OCI-LY3 (cell line): ENCODE measurements at regions not wholly inside any gene's neighbourhood (a gene's known extent, or its start where the extent isn't known, plus 50 kb on each side); places are given as distances from the start of the nearest gene placed in this dataset.
"Not testable (repeated sequence)": the region's sequence is repeated elsewhere in the genome, so short reads cannot be mapped to it uniquely, and the experiment has no call there.

ENCODE experiments used
- CTCF ChIP-seq: fragments of 200-600, 300-600 bp; sonication (generic); IDR thresholded peaks from 2 replicates; pipeline ENCODE4 v1.5.1; 2014; ENCODE audit warnings: antibody characterized with exemption, low read length, low read depth
- EZH2phosphoT487 ChIP-seq: fragments of 200-600 bp; shearing (Covaris generic); IDR thresholded peaks from 2 replicates; pipeline ENCODE4 v1.6.1; 2018; ENCODE audit warnings: antibody characterized with exemption, mixed run types, low read depth

GRCh38 chr9:66182316-66182715 lies 445.4 kb downstream of the FOXD4L4 start:
- TF ChIP-seq CTCF, EZH2phosphoT487: not testable (repeated sequence)
